ENCODE measurements at regions not wholly inside any gene's neighbourhood (a gene's known extent, or its start where the extent isn't known, plus 50 kb on each side); places are given as distances from the start of the nearest gene placed in this dataset.

DNA sequence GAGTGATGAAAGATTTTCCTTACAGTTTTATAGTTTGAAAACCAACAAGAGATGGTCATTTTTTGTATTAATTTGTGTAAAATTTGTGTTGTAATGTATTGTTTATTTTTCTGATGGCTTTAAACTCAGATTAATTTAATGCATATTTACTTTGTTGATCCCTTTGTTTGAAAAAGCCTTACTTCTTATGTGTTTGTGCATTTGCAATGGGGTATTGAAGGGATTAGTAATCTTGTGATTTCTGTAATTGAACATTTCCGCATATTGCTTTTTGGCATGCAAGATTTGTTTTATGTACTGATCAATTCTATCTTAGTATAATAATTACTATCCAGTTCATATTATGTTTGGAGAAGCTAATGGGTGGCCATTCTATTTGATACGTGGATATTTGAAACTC lies 98.4 kb upstream of the ROBO1 start:
- DNase-seq (ENCODE audit: low spot score), result no peak
- ATAC-seq, result no peak
- intact Hi-C loops (cut with DNase I), result no loop called here

DNA sequence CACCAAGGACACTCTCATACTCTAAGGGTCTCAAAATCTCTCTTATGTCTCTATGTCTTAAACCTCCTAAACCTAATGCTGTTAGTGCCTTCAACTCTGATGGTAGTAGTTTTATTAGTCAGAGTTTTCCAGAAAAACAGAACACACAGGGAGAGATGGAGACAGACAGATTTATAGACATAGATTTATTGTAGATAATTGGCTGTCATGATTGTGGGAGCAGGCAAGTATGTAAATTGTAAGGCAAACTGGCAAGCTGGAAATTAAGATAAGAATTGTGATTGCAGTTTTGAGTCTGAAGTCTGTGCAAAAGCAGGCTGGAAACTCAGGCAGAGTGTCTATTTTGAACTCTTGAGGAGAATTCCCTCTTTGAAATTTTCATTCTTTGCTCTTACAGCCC lies 96.3 kb upstream of the ROBO1 start:
- ATAC-seq, result no peak
- intact Hi-C loops (cut with DNase I), result no loop called here
- no peak for DNase-seq (ENCODE audit: low spot score)

DNA sequence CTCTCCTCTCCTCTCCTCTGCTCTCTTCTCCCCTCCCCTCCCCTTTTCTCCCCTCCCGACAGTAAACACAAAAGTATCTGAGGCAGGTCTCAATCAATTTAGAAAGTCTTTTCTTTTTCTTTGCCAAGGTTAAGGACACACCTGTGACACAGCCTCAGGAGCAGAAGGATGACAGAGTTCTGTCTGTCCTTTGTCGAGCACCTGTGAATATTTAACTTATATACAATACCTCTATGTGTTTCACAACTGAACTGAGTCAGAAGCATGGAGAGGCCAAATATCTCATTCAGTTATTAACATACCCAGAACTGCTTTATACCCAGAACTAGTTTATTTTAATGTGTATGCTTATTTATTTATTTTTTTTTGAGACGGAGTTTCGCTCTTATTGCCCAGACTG lies 81.1 kb upstream of the ROBO1 start:
- intact Hi-C loops (cut with DNase I), result no loop called here
- no peak for DNase-seq (ENCODE audit: low spot score)
- ATAC-seq, result no peak

- ATAC-seq, result no peak
- DNase-seq (ENCODE audit: low spot score), result no peak
- intact Hi-C loops (cut with DNase I), result no loop called here
Measured at GRCh38 chr3:79847928-79848327, 80.1 kb upstream of the ROBO1 start.

DNA sequence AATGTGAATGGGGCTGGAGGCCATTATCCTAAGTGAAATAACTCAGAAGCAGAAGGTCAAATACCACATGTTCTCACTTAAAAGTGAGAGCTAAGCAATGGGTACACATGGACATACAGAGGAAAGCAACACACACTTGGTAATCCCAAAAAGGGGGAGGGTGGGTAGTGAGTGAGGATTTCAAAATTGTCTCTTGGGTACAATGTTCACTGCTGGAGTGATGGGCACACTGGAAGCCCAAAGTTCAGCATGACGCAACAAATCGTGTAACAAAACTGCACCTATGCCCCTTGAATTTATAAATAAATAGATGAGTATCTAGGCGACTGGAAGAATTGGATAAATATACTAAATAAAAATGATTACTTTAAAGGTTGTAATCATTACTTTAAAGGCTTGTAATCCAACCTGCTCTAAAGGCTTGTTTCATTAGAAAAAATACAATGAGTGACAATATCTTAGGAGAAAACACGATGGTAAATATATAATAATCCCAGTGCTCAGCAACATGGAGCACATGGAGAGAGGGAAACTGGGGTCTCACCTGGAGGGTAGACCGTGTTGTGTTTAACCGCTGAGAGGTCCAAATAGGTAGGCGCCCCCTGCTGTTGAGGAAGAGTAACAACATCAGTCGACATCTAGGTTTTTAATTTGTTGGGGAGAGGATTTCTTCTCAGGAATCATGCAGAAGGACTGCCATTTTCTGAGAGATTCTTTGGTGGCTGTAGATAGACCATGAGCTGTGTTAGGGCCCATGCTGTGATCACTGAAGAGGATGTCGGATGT lies 78.5 kb upstream of the ROBO1 start:
- intact Hi-C loops (cut with DNase I), result no loop called here
- DNase-seq (ENCODE audit: low spot score) (no peak), ATAC-seq (no peak)

- DNase-seq (ENCODE audit: low spot score), result no peak
- no peak for ATAC-seq
- intact Hi-C loops (cut with DNase I), result no loop called here
Measured at GRCh38 chr3:79845546-79845945, 77.7 kb upstream of the ROBO1 start.

DNA sequence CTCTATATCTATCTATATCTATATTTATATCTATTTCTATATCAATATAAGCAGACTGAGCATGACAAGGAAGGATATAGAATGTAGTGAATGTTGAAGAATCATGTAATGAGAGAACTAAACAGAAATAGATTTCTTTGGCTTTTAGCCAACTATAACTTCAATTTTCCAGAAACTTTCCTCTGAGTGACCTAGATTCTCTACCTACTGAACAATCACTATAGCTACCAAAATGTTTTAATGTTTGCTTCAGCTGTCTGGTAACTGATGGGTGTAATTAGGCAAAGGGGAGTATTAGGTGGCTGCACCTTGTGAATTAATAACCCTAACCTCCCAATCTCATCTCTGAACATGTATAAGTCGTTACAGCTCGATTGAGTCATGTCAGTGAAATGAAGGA lies 76.4 kb upstream of the ROBO1 start:
- intact Hi-C loops (cut with DNase I), result no loop called here
- no peak for ATAC-seq

DNA sequence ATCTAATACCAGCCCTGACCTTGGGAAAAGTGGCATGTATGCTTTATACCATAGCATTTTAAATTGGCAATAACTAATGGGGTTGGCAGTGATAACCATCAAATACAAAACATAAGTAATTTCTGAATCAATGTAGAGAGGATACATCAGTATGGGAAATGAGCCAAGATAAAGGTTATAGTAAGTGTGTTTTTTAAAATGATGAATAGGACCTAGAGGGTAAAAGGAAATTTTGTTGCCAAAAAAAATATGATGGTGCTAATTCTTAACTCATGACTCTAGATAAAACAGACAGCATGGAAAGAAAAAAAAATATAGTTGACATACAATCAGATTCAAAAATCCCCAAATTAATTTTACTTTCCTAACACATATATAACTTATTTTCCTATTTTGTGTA lies 75.4 kb upstream of the ROBO1 start:
- intact Hi-C loops (cut with DNase I), result no loop called here
- DNase-seq (ENCODE audit: low spot score) (no peak), ATAC-seq (no peak)

More for the DNA sequence above, 76.4 kb upstream of the ROBO1 start:
- no peak for DNase-seq (ENCODE audit: low spot score)

DNA sequence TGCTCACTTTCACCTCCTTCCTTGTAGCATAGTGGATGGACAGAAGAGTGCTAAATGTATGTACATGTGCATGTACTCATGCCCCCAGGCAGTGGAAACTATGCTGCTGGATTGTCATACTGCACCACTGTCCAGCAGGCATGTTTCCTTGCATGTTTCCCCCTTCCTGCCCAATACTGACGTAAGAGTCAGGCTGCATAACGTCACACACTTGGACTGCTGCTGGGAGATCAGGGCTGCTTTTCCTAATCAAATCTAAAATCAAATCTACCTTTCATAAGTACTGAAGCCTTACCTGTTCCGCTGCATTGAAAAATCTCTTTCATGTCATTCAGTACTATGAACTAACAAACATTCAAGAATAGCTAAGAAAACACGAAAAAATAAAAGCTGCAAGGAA lies 67.9 kb upstream of the ROBO1 start:
- ATAC-seq (no peak), DNase-seq (ENCODE audit: low spot score) (no peak)
- intact Hi-C loops (cut with DNase I), result no loop called here

DNA sequence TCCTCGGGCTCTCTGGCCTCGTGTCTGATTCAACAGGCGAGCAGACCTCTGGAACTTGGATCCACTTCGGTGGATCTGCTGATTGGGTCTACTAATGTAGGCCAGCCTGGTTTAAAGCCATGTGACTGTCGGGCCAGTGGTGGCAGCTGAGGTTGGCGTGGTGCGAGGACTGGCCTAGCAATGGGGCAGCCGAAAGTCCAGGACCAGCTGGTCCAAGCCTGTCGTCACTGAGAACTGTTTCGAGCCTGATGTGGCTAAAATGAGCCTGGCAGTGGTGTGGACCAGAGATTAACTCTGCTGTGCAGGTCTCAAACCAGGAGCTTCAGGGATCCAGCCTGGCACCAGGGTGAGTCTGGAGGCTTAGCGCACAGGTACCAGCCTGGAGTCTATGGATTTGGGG lies 56.4 kb upstream of the ROBO1 start:
- DNase-seq (ENCODE audit: low spot score) (no peak), ATAC-seq (no peak)
- intact Hi-C loops (cut with DNase I), result no loop called here

DNA sequence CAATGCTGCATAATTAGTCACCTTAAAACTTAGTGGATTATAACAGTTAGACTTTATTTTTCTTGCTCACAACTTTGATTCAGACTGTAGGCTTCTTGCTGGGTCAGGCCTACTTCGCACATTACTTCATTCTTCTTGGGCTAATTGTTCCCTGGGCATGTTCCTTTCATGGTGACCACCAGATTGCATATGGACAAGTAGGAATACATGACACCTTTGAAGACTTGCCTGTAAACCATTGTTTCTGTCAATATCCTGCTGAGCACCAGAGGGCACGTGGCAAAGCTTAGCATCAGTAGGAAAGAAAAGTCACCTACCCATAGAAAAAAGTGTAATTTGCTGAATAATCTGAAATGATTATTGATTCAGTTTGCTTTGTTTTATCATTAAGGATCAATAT lies 54.3 kb upstream of the ROBO1 start:
- no peak for ATAC-seq
- intact Hi-C loops (cut with DNase I), result no loop called here
- no peak for DNase-seq (ENCODE audit: low spot score)

- ATAC-seq, result no peak
Measured at GRCh38 chr3:79820089-79820488, 52.3 kb upstream of the ROBO1 start.

DNA sequence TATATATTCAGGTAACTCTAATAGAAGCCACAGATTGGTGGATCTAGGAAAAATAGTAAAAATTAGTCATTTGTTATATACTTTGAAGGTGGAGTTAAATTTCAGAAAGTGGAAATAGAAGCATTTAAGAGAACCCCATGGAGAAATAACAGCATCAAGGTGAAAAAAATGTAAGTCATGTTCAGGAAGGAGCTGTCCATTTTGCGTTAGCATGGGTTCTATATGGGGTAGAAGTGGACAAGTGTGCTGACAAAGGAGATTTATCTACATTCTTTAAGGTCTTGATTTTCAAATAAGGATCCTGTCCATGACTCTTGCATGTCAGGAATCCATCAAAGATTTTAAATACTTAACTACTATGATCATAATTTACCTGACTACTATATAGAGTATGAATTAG lies 50.2 kb upstream of the ROBO1 start:
- intact Hi-C loops (cut with DNase I), result no loop called here
- no peak for DNase-seq (ENCODE audit: low spot score)
- no peak for ATAC-seq

More at GRCh38 chr3:79820089-79820488, 52.3 kb upstream of the ROBO1 start:
- no peak for DNase-seq (ENCODE audit: low spot score)
- intact Hi-C loops (cut with DNase I), result no loop called here

Data from sciatic nerve (tissue), 2 donors.